BE2C (cell line): ENCODE measurements at regions not wholly inside any gene's neighbourhood (a gene's known extent, or its start where the extent isn't known, plus 50 kb on each side); places are given as distances from the start of the nearest gene placed in this dataset.

Experiments
- DNase-seq: peaks from one replicate; pipeline ENCODE4 v3.0.0-alpha.2; 2020
- H3K27me3 ChIP-seq: fragments of 250-450 bp; sonication (Bioruptor Pico); 2 replicates; pipeline ENCODE4 v1.5.1; 2020; ENCODE audit warnings: mild to moderate bottlenecking
- H3K36me3 ChIP-seq: fragments of 250-450 bp; sonication (Bioruptor Pico); 2 replicates; pipeline ENCODE4 v1.5.1; 2020; ENCODE audit warnings: mild to moderate bottlenecking
- H3K4me1 ChIP-seq: fragments of 250-450 bp; sonication (Bioruptor Pico); 2 replicates; pipeline ENCODE4 v1.5.1; 2020
- H3K4me3 ChIP-seq: 2 replicates; pipeline ENCODE4 v1.5.1; 2011; ENCODE audit warnings: low read depth, low read length
- H3K9me3 ChIP-seq: fragments of 250-450 bp; sonication (Bioruptor Pico); 2 replicates; pipeline ENCODE4 v1.5.1; 2020
- CTCF ChIP-seq: IDR thresholded peaks from 2 replicates; pipeline ENCODE4 v1.5.1; 2012; ENCODE audit warnings: mild to moderate bottlenecking, low read depth, low read length

DNA sequence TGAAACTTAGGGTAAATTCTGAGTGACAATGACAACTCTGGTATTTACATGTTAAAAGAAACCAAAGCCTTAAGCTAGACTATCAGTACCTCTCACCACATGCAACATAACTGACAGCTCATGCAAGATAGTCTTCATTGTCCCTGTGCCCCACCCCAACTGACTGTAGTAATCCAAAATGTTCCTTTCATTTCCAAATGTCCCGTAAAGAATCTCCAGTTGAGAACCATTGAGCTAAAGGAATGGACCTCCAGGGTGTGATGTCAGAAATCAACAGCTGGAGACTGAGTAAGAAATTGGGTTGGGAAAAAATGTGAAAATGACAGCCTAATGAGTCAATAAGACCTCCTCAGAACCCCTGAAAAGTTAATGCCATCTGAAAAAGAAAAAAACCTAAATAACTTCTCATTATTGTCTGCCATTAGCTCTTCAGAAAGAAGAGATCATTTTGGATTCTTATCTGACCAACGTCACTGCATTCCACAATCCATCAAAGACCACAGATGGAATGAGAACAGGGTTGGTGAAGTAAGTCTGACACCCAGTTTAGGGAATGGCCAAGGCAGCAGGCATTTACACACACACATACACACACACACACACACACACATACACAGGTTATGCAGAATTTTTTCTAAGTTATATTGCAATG lies 51.7 kb upstream of the ACVR2A start:
- TF ChIP-seq CTCF, result no peak
- no peaks in the 10 kb centered on the region for H3K9me3 ChIP-seq
- H3K36me3 ChIP-seq, result no peaks in the 10 kb centered on the region
- no peaks in the 10 kb centered on the region for H3K4me1 ChIP-seq
- no peaks in the 10 kb centered on the region for H3K27me3 ChIP-seq
- no peak for DNase-seq
- H3K4me3 ChIP-seq, result no peak overlapping the region

DNA sequence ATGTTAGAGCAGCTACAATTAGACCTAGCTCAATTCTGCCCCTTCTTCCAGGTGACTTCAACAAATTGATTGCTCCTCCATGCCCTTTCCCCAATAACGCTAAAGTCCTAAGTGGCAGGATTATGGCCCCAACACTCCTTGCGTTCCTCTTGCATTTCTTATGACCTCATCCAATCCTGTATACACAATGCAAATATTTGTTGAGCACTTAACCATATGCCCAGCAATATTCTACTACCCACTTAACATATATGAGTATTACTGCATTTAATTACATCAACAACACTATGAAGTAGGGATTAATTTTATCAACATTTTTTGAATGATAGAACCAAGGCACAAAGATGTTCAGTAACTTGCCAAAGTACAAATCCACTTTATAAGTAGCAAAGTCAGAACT lies 54.2 kb upstream of the ACVR2A start:
- H3K4me3 ChIP-seq, result no peak overlapping the region
- H3K9me3 ChIP-seq, result no peaks in the 10 kb centered on the region
- DNase-seq, result no peak
- no peaks in the 10 kb centered on the region for H3K4me1 ChIP-seq
- no peaks in the 10 kb centered on the region for H3K27me3 ChIP-seq
- no peaks in the 10 kb centered on the region for H3K36me3 ChIP-seq
- TF ChIP-seq CTCF, result no peak

- Histone ChIP-seq H3K4me3 (no peak overlapping the region), H3K9me3 (no peaks in the 10 kb centered on the region), H3K27me3 (no peaks in the 10 kb centered on the region), H3K36me3 (no peaks in the 10 kb centered on the region), H3K4me1 (no peaks in the 10 kb centered on the region)
- no peak for DNase-seq
- no peak for TF ChIP-seq CTCF
Measured at GRCh38 chr2:147789720-147790119, 55.1 kb upstream of the ACVR2A start.

DNA sequence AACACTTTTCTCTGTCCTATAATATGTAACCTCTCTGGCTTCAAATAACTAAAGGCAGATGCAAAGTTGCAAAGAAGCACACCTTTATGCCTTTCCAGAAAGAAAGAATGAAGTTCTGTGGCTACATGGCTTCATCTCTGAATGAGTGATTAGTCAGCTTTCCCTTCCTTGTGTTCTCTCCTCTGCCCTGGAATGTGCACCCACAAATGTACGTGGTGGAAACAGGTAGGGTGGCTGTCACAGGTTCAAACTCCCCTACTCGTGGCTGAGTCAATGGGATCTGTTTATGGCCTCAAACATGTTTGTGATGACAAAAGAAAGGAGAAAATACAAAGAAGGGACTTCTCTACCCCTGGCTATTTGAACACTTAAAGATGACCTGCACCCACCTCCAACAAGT lies 55.5 kb upstream of the ACVR2A start:
- no peak for DNase-seq
- H3K4me3 ChIP-seq, result no peak overlapping the region
- H3K4me1 ChIP-seq, result no peaks in the 10 kb centered on the region
- H3K36me3 ChIP-seq, result no peaks in the 10 kb centered on the region
- no peak for TF ChIP-seq CTCF
- no peaks in the 10 kb centered on the region for H3K27me3 ChIP-seq
- H3K9me3 ChIP-seq, result no peaks in the 10 kb centered on the region

- Histone ChIP-seq H3K36me3 (no peaks in the 10 kb centered on the region), H3K9me3 (no peaks in the 10 kb centered on the region), H3K27me3 (no peaks in the 10 kb centered on the region), H3K4me3 (no peak overlapping the region), H3K4me1 (no peaks in the 10 kb centered on the region)
- no peak for TF ChIP-seq CTCF
- DNase-seq, result no peak
Measured at GRCh38 chr2:147782141-147782930, 62.5 kb upstream of the ACVR2A start.

DNA sequence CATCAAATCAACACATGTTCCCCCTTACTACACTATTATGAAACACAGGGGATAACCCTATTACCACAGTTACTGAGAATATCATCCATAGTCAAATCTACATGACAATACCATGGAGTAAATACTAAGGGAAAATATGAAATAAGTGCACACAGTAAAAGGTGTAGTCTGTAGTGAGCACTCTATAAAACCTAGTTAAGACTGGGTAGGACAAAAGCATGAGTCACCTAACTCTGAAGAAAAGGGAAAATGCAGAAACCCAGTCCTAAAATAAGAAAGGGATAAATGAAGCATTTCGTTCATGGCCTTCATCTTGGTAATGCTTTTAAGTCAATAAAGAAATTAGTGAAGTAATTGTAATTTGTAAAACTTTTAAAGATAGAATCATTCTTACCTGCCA lies 65.4 kb upstream of the ACVR2A start:
- Histone ChIP-seq H3K36me3 (no peaks in the 10 kb centered on the region), H3K4me1 (no peaks in the 10 kb centered on the region), H3K4me3 (no peak overlapping the region), H3K27me3 (no peaks in the 10 kb centered on the region), H3K9me3 (no peaks in the 10 kb centered on the region)
- TF ChIP-seq CTCF, result no peak
- DNase-seq, result no peak
